Heart left ventricle (tissue), 13 donors: ENCODE measurements at regions not wholly inside any gene's neighbourhood (a gene's known extent, or its start where the extent isn't known, plus 50 kb on each side); places are given as distances from the start of the nearest gene placed in this dataset.

Experiments
- CTCF ChIP-seq, 12 donors: fragments of 200-600 bp; sonication (generic) in 4 of 12; IDR thresholded peaks; one replicate each; pipeline versions ENCODE4 v1.5.0 to v1.8.0; 2018 to 2022; ENCODE audit warnings: antibody characterized with exemption in 12 of 12, mild to moderate bottlenecking in 5 of 12
- POLR2A ChIP-seq, 2 donors: fragments of 450-650 bp; IDR thresholded peaks; one replicate each; pipeline ENCODE4 v1.6.1; 2017; ENCODE audit warnings: antibody characterized with exemption in 2 of 2, mild to moderate bottlenecking in 2 of 2, moderate library complexity in 2 of 2
- donor health status: ischemic (EF 13 %, LVEDD 7.1; RV severe dilation, severe dysfunction).
- donor health status: DM: no; HTN: yes; CAD: no.
- donor health status: DM: no; HTN: no; CAD: no.
- donor health status: ischemic (EF 25% LVEDD 6.9; RV normal size, moderate dysfunction).
- donor health status: ischemic (EF 25% LVEDD 5.7; RV mildly dilated, moderate dysfunction).
- donor health status: ischemic (EF 35%, LVEDD 5.7; RV mildly dilated, moderate dysfunction).
- donor health status: nonischemic (EF 11% LVEDD 7.7; RV severe dilation, severe dysfunction).
- donor health status: DM: yes; HTN: yes; CAD: no.
- donor health status: PGD.
- donor health status: ischemic (EF 29% LVEDD 5.4; RV normal size, mild dysfunction).
- donor health status: nonischemic (EF 23%, LVEDD 6.1; RV moderate dilation, normal function).

- TF ChIP-seq CTCF (IDR thresholded peaks at IDR 0.05) = no peak
- TF ChIP-seq POLR2A (IDR thresholded peaks at IDR 0.05) = no peak
Observed at GRCh38 chr14:58820032-58820431, 182.3 kb downstream of the DACT1 start.
